Superior temporal gyrus (tissue), 1 donor: ENCODE measurements at regions not wholly inside any gene's neighbourhood (a gene's known extent, or its start where the extent isn't known, plus 50 kb on each side); places are given as distances from the start of the nearest gene placed in this dataset.

Experiments used
- DNase-seq: peaks from one replicate; pipeline ENCODE4 v3.0.0-alpha.2; 2016; ENCODE audit errors: extremely low spot score

DNA sequence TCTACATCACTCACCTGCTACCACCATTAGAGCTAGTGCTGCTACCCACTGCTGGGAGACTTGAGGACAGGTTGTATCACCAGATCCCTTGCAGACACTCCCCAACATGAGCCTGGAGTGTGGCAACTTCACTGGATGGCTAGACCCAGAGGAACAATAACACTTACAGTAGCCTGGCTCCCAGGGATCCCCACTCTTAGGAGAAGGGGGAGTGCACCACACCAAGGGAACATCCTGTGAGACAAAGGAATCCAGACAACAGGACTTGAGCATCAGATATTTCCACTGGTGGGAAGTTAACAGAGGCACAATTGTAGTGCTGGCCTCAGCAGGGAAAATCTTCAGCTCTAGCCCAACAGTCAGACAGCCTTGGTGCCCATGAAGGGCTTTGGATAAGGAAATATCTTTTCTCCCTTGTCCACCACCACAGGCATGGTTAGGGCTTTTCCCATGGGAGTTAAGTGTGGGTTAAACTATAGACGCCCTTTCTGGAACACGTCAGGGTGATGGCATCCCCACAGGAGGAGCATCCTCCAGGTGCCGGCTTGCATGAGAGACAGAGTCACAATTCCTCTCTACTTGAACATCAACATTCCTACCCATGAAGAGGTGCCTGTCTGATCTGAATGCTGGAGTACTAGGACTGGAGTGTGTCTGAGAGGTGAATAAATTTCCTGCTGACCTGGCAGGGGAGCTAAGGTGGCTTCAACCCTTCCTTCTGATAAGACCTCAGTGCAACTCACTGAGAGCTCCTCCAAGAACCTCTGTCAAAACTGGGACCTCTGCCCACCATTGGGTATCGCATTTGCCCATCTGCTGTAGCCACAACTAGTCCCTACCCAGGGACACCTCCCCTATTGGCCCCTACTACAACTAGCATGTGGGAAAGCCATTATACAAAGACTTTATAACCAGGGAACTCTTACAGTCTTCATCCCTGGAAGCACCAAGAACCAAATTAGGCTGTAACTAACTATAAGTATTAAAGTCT lies 55.4 kb upstream of the SIRPG start:
- DNase-seq = no peak

- peak; percentile 27 for DNase-seq
These were observed 54.4 kb upstream of the SIRPG start for GRCh38 chr20:1711826-1712601.

DNA sequence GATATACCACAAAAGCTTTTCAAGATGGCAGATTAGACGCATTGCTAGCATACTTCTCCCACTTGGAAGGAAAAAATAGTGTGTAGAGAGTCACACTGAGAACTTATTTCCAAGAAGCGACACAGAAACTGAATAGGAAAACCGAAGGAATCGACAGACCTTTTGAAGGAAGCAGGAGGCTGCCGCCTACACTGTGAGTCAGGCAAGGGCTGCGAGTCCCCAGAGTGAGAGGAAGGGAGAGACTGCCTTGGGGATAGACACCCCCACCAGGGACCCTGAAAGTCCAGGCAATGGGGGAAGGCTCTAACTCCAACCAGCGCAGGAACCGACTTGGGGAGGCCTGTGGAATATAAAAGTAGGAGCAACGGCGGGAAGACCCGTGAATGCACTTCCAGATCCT lies 53.7 kb upstream of the SIRPG start:
- no peak for DNase-seq

- DNase-seq = no peak
These were observed 52.9 kb upstream of the SIRPG start for GRCh38 chr20:1710484-1710883.

- DNase-seq = no peak
These were observed 50.2 kb upstream of the SIRPG start for GRCh38 chr20:1707588-1708449.
